Lung microvascular endothelial cell (primary cell): ENCODE measurements at regions not wholly inside any gene's neighbourhood (a gene's known extent, or its start where the extent isn't known, plus 50 kb on each side); places are given as distances from the start of the nearest gene placed in this dataset.
"Not testable (repeated sequence)": the region's sequence is repeated elsewhere in the genome, so short reads cannot be mapped to it uniquely, and the experiment has no call there.

ENCODE experiments used
- DNase-seq, 2 donors: peaks; one replicate each; pipeline versions ENCODE4 v3.0.0 to v3.0.0-alpha.2; 2010; ENCODE audit warnings: low read depth in 2 of 2

DNA sequence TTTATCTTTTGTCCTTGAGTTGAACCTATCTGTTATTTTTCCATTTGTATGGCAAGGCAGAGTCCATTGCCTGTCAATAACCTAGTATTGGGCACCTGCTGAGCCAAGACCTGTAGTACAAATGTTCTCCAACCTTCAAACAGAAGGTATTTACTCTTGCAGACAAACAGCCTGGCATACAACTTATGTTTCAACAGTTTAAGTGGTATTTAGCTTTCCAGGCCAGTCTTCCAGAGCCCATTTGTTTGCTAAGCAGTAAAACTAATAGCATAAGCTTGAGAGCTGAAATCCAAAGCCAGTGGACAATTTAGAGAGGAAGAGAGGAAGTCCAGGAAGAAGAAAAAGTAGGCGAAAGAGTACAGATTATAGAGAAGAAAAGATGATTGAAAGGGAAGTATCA is 979.3 kb downstream of the GLUD2 start:
- no peak for DNase-seq

DNA sequence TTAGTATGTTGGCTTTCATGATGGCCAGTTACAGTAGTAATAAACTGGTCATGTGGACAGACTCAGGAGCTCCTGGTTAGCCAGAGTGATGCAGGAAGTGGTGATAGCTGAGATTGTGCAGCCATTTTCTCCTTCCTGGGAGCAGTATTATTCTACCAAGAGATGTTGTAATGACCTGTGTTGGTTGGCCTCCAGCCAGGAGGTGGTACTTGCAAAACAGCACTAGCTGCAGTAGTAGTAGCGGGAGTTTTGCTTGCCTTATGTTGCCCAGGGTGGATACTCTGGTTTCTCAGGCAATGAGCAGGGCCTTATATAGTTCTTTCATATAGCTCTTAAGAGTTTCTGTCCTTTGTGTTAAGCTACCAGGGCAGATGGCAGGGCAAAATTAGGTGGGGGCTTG is 998.8 kb downstream of the GLUD2 start:
- DNase-seq: no peak

DNA sequence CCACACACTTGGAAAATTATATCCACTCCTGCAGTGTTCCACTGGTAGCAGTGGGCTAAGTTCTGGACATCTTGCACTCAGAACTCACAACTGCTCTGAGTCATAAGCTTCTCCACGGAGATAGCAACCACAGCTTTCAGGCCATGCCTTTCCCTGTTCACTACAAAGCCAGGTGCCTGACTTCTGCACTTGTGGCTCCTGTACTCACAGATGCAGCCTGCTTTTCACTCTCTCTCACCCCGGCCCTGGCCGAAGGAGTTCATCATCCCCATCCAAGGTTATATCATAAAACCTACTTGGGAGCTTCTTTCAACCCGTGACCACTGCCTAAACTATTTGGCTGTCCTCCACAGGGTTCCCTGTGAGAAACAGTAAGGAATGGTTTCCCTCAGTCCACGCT is 999.4 kb downstream of the GLUD2 start:
- DNase-seq: no peak

DNA sequence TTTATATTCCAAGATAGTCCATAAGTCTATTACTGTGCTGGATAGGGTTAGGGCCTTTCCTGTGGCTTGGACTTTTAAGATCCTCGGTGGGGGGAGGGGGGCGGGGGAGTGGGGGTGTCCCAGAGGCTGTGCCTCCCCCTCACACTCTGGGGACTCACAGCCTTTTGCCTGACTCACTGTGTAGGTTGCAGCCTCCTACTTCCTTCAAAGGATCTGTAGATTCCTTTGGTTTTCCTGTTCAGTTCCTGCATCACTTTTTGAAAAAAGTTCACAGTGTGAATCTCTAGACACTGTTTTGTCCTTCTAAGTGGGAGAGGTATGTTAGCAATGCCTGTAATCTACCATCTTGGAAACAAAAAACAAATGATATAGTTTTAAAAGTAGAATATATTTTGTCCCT is 999.9 kb downstream of the GLUD2 start:
- DNase-seq: no peak

DNA sequence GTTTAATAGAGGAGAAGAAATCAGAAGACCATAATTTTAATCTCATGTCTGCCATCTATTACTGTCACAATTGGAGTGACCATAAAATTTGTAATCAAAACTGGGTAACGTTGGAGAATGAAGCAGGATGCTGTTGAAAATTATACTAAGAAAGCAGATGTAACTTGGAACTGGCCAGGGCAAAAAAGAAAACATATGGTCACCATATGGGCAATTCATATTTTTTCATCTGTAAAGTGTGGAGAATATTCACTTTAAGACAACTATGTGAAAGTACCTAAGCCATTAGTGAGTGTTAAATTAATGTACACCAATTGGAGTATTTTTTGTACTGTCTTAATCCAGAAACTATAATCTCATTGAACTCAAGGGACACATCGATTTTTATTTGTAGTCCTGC is 1008.0 kb downstream of the GLUD2 start:
- no peak for DNase-seq

DNA sequence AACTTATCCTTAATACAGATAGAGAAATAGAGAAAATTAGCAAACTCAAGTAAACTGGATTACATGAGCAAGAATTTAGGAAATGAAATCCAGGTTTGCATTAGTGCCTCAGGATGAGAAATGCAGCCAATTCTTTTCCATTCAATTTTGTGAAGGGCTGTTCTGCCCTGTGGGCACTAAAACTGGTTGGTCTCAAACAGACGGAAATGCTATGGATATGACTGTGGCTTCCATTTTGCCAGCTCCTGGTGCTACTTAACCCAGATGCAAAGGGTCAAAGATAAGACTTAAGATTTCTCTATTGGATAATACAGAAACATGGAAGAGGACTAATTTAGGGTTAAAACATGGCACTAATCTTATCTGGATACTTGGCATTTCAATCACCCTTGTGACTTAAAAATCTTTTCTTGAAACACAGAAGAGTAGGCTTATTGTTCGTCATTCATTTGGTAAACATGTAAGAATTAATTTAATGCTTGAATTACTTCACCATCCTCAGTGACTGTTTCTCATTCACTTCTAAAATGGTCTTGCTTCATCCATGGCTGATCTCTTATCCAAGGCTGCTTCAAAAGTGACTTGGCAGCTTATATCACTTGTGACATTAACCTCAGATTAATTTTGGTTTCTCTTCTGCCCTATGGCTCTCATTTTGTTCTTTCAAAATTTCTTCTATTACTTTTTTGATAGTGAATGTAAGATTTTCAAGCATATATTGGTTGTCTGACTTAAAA is 1008.7 kb downstream of the GLUD2 start:
- no peak for DNase-seq

DNA sequence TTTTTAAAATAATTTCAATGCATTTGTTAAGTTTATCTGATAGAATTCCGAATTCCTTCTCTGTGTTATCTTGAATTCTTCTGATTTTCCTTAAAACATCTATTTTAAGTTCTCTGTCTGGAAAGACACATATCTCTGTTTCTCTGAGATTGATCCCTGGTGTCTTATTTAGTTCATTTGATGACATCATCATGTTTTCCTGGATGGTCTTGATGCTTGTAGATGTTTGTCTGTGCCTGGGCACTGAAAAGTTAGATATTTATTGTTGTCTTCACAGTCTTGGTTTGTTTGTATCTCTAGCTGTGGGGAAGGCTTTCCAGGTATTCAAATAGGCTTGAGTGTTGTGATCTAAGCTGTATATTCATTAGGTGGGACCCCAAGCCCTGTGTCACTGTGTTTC is 1028.8 kb downstream of the GLUD2 start:
- DNase-seq: no peak

DNA sequence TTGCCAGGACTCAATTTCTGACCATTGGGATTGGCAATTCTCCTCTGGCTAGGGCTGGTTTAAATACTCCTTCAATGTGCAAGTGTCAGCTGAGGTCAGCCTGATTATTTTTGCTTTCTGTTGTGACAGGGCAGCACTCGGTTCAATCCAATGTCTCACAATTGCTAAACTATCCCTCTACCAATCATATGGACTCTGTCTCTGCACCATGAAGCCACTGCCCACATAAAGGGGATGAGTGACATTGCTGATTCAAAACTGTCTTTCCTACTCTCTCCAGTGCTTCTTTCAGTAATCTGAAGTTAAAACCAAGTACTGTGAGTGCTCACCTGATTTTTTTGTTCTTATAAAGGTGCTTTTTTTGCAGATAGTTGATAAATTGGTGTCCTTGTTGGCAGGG is 1030.7 kb downstream of the GLUD2 start:
- DNase-seq: no peak

DNA sequence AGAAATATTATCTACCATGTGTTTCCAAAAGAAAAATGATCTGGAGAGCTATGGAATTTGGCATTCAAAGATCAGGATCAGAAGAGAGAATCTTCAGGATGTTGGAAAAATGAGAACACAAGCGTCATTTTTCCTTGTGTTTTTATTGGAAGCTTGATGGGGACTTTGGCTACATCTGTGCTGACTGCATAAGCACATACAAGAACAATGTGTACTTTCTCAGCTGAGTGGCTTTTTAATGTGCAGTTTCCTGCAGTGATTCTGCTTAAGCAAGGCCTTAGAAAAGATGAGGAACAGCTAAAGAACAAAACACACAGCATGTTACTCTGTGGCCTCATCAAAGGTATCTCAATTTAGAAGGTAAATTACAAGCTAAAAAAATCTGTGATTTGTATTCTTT is 1039.9 kb downstream of the GLUD2 start:
- no peak for DNase-seq

DNA sequence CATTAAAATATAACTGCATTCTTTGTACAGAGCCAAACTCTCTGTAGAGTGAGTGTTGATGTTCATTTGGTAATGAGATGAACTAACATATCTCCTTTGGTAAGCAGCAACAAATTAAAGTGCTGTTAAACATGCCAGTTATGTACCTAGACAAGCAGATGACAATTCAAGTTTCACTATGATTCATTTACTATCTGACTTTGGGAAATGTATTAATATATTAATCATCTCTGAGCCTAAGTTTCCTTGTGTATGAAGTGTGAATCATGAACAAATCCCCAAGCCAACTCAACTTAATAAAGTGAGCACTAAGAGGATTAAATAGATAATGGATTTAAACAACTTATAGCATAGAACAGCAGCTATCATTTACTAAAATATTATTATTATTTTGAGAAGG is 1044.2 kb downstream of the GLUD2 start:
- DNase-seq: no peak

DNA sequence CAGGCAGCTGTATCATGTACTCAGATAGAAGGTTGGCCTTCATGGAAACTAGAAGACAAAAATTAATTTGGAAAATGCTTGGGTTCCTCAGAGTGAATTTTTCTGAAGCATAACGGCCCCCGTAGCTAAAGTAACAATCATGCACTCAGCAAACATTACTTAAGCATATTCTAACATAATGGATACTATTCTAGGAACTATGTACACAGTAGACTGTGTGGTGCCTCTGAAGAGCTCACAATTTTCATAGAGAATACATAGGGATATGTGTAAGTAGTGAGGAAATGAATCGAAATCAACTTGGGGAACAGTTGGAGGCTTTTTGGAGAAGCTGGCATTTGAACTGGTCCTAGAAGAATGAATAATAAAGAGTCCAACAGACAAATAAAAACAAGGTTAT is 1045.0 kb downstream of the GLUD2 start:
- no peak for DNase-seq

DNA sequence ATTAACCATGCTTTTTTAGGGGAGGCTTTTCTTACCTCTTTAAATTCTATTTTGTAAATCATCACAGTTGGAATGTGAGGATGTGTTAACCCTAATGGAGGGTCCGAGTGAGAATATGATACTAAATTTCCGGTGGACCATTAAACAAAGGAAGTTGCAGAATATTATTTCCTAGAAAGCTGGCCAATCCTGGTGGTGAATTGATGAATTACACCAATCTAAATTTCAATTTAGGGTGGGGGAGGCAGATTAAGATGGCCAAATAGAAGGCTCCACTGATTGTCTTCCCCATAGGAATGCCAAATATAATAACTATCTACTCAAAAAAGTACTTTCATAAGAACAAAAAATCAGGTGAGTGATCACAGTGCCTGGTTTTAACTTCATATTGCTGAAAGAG is 1045.6 kb downstream of the GLUD2 start:
- no peak for DNase-seq

DNA sequence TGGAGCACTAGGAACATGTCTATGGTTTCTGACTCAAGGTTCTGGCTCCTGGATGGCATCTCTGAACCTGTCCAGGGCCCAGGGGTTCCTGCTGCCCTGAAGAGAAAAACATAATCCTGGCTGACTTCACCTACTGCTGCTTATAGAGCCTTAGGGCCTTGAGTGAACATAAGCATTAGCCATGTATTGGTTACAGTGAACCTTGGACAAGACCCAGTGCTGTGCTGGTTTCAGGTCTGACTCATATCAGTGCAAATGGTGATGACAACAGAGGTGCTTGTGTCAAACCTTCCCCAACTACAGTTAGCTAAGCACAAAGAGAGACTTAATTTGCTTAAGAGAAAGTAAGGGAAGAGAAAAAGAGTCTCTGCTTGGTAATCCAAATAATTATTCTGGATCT is 1047.2 kb downstream of the GLUD2 start:
- no peak for DNase-seq

DNA sequence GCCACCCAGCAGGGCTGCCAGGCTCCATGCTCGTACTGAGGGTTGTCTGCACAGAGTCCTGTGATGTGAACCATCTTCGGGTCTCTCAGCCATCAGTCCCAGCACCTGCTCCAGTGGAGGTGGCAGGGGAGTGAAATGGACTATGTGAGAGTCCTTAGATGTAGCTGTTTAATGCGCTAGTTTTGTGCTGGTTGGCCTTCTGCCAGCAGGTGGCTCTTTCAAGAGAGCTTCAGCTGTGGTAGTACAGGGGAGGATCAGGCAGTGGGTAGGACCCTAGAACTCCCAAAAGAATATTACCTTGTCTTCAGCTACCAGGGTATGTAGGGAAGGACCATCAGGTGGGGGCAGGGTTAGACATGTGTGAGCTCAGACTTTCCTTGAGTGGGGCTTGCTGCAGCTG is 1066.0 kb downstream of the GLUD2 start:
- DNase-seq: no peak

DNA sequence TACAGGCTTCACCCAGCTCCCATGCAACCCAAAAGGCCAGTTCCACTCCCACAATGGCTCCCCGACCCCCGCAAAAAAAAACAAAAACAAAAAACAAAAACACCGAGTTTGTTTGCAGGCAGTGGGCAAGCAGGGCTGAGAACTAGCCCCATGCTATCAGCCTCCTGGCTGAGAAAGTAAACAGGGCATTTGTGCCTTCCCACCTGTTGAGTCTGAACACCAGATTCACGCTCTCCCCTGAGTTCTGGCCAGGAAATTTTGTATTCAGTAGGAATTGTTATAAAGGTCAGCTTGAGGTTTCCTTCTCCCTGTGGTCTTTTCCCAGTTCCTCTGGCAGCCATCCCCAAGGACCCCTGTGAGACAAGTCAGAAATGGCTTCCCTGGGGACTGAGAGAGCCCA is 1066.5 kb downstream of the GLUD2 start:
- no peak for DNase-seq

DNA sequence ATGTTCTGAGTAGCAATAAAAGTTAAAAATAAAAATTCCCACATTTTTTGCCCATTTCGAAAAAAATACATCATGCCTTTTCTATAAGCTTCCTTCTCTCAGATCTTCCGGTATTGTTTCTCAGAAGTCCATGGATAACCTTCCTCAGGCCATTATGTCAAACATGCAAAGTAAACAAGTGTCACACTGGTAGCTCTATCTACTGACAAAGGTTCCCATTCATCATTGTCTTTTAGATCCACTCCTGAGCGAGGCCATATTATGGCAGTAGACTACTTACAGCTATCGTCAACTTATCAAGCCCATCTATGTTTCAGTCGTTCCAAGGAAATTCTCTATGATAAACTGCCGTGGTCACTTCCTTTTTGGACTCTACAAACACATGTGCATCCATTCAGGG is 1068.2 kb downstream of the GLUD2 start:
- DNase-seq: no peak

DNA sequence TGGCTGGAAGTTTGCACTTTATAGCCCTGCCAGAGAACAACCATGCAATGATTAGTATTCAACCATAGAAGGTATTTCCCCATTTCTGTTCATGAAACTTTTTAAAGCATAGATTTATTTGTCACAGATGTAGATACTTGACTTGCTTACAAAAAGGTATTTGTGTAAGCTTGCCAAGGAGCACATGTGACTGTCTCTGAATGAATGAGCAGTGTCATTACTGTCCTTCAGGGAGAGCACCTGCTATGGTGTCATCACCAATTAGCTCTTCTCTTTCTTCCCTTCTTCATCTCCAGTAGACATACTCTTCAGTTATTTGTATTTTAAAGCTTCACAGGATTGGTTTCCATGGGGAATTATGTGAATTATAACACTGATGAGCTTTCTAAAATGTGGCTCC is 1064.7 kb upstream of the GRIA3 start:
- no peak for DNase-seq

DNA sequence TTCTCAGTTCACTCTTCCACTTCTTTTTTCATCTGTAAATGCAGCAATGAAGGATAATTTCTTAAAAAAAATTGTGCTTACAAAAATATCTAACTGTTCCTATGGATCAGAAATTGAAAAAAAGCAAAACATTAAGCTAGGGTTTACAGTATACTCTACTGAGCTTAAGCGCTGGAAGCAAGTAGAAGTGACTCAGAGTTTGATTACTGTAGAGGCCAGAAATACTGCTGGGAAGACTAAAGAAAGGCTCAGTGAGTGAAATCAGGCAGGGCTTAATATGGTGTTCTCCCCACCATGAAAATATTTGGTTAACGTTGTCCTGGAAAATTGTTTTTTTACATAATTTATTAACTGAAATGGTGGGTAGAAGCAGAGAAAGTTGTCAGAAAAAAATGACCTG is 1061.8 kb upstream of the GRIA3 start:
- no peak for DNase-seq

DNA sequence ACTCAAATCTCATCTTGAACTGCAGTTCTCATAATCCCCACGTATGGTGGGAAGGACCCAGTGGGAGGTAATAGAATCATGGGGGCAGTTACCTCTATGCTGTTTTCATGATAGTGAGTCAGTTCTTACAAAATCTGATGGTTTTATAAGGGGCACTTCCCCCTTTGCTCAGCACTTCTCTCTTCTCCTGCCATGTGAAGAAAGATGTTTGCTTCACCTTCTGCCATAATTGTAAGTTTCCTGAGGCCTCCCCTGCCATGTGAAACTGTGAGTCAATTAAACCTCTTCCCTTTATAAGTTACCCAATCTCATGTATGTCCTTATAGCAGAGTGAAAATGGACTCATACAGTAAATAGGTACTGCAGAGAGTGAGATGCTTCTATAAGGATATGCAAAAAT is 1050.6 kb upstream of the GRIA3 start:
- DNase-seq: no peak

DNA sequence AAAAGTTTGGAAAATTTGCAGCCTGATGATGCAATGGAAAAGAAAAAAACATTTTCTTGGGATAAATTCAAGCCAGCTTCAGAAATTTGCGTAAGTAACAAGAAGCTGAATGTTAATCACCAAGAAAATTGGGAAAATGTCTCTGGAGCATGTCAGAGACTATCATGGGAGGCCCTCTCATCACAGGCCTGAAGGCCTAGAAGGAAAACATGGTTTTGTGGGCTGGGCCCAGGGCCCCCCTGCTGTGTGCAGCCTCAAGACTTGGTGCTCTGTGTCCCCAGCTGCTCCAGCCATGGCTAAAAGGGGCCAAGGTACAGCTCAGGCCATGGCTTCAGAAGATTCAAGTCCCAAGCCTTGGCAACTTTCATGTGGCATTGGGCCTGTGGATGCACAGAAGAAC is 1049.8 kb upstream of the GRIA3 start:
- DNase-seq: no peak

DNA sequence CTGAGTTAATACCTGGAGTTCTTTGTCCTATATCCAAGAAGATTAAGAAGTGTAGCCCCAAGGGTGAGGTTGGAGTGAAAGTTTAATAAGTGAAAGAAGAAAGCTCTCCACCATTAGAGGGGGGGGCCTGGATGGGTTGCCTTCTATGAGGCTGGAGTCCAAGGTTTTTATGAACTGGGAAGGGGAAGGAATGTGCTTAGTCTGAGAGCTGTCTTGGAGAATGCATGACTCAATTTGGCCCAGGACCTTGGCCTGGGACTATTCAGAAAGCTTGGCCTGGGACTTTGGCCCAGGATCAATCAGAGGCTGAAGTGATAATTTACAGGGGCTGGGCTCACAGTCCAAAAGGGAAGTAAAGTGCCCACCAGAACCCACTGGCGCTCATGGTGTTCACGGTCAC is 1049.0 kb upstream of the GRIA3 start:
- DNase-seq: no peak

DNA sequence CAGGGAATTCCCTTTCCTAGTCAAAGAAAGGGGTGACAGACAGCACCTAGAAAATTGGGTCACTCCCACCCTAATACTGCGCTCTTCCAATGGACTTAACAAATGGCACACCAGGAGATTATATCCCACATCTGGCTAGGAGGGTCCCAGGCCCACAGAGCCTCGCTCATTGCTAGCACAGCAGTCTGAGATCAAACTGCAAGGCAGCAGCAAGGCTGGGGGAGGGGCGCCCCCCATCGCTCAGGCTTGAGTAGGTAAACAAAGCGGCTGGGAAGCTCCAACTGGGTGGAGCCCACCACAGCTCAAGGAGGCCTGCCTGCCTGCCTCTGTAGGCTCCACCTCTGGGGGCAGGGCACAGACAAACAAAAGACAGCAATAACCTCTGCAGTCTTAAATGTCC is 1043.9 kb upstream of the GRIA3 start:
- DNase-seq: not testable (repeated sequence)

DNA sequence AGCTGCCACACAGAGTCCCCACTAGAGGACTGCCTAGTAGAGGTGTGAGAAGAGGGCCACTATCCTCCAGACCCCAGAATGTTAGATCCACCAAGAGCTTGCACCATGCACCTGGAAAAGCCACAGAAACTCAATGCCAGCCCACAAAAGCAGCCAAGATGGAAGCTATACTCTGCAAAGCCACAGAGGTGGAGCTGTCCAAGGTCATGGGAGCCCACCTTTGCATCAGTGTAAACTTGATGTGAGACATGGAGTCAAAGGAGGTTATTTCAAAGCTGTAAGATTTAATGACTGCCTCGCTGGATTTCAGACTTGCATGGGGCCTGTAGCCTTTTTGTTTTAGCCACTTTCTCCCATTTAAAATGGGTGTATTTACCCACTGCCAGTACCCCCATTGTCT is 1030.1 kb upstream of the GRIA3 start:
- DNase-seq: no peak

DNA sequence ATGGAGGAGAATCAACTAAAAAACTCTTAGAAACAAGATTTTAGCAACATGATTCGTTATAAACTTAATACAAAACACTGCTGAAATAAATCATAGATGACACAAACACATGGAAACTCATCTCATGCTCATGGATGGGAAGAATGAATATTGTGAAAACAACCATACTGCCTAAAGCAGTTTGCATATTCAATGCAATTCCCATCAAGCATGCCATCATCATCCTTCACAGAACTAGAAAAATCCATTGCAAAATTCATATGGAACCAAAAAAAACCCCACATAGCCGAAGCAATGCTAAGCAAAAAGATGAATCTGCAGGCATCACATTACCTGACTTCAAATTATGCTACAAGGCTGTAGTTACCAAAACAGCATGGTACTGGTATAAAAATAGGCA is 1015.8 kb upstream of the GRIA3 start:
- no peak for DNase-seq
